NB4 (cell line): ENCODE measurements at regions not wholly inside any gene's neighbourhood (a gene's known extent, or its start where the extent isn't known, plus 50 kb on each side); places are given as distances from the start of the nearest gene placed in this dataset.

Experiments used
- CTCF ChIP-seq: IDR thresholded peaks from one replicate; pipeline ENCODE4 v1.5.1; 2012; ENCODE audit warnings: low read depth, low read length
- MAX ChIP-seq: IDR thresholded peaks from 2 replicates; pipeline ENCODE4 v1.6.1; 2011; ENCODE audit warnings: low read depth, low read length
- POLR2A ChIP-seq: IDR thresholded peaks from 2 replicates; pipeline ENCODE4 v1.6.1; 2011; ENCODE audit warnings: mild to moderate bottlenecking; ENCODE audit not compliant: insufficient read length; ENCODE audit errors: extremely low read depth

DNA sequence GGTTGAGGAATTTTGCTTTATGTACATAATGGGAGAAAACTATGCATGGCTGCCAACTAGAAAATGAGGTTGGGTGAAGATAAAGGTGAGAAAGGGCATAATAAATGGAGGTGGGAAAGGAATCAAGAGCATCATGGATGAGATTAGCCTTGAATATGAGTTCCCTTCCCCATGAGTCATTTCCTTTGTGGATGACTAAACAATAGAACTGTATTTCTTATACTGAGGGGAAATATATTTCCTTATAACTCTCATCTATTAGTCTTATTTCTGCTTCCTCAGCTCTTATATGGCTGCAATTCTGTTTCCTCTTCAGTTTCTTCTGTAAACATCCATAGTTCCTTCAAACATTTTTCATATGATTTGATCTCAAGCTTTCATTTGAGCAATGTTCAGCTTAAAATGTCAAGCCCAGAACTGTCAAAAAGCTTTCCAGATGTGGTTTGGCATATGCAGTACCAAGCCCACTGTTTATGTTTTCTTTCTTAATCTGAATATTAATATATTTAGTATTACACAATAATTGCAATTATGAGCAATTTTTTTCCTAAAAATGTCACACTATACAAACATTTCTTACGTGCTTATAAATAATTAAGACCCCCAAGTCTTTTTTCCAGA is 100.7 kb upstream of the GRPR start:
- TF ChIP-seq CTCF = no peak
- no peak for TF ChIP-seq POLR2A
- no peak for TF ChIP-seq MAX
